ENCODE measurements at regions not wholly inside any gene's neighbourhood (a gene's known extent, or its start where the extent isn't known, plus 50 kb on each side); places are given as distances from the start of the nearest gene placed in this dataset.
"Not testable (repeated sequence)": the region's sequence is repeated elsewhere in the genome, so short reads cannot be mapped to it uniquely, and the experiment has no call there.

GRCh38 chr2:122244598-122245229, 489.3 kb downstream of the TSN start:
- DNase-seq: no peak

- DNase-seq: no peak
These were observed 494.2 kb downstream of the TSN start for GRCh38 chr2:122249673-122250072.

- no peak for DNase-seq
These were observed 495.7 kb downstream of the TSN start for GRCh38 chr2:122251158-122251557.

GRCh38 chr2:122251566-122251965, 496.1 kb downstream of the TSN start:
- no peak for DNase-seq

- no peak for DNase-seq
These were observed 500.5 kb downstream of the TSN start for GRCh38 chr2:122255924-122256323.

GRCh38 chr2:122261911-122262310, 506.5 kb downstream of the TSN start:
- no peak for DNase-seq

GRCh38 chr2:122263746-122264145, 508.3 kb downstream of the TSN start:
- no peak for DNase-seq

- DNase-seq: no peak
These were observed 511.2 kb downstream of the TSN start for GRCh38 chr2:122266636-122267035.

- DNase-seq: no peak
These were observed 512.5 kb downstream of the TSN start for GRCh38 chr2:122267947-122268346.

- DNase-seq: no peak
These were observed 518.5 kb downstream of the TSN start for GRCh38 chr2:122273785-122274419.

- DNase-seq: no peak
These were observed 522.5 kb downstream of the TSN start for GRCh38 chr2:122277956-122278355.

GRCh38 chr2:122300758-122301157, 545.3 kb downstream of the TSN start:
- no peak for DNase-seq

GRCh38 chr2:122307763-122308162, 552.3 kb downstream of the TSN start:
- DNase-seq: no peak

GRCh38 chr2:122315306-122315705, 559.9 kb downstream of the TSN start:
- DNase-seq: no peak

GRCh38 chr2:122319539-122320132, 564.2 kb downstream of the TSN start:
- no peak for DNase-seq

- no peak for DNase-seq
These were observed 567.4 kb downstream of the TSN start for GRCh38 chr2:122322815-122323214.

GRCh38 chr2:122323927-122324326, 568.5 kb downstream of the TSN start:
- DNase-seq: no peak

GRCh38 chr2:122326471-122326870, 571.0 kb downstream of the TSN start:
- no peak for DNase-seq

GRCh38 chr2:122328816-122329215, 573.4 kb downstream of the TSN start:
- no peak for DNase-seq

GRCh38 chr2:122329278-122329677, 573.8 kb downstream of the TSN start:
- no peak for DNase-seq

- no peak for DNase-seq
These were observed 578.5 kb downstream of the TSN start for GRCh38 chr2:122333932-122334331.

- no peak for DNase-seq
These were observed 582.5 kb downstream of the TSN start for GRCh38 chr2:122338000-122338399.

- DNase-seq: no peak
These were observed 584.8 kb downstream of the TSN start for GRCh38 chr2:122340246-122340645.

- no peak for DNase-seq
These were observed 585.6 kb downstream of the TSN start for GRCh38 chr2:122341007-122341406.

- not testable (repeated sequence) for DNase-seq
These were observed 596.7 kb downstream of the TSN start for GRCh38 chr2:122352151-122352550.
